CD4-positive, alpha-beta T cell treated with Interleukin-4 for 4 hours (primary cell): ENCODE measurements at regions not wholly inside any gene's neighbourhood (a gene's known extent, or its start where the extent isn't known, plus 50 kb on each side); places are given as distances from the start of the nearest gene placed in this dataset.
"Not testable (repeated sequence)": the region's sequence is repeated elsewhere in the genome, so short reads cannot be mapped to it uniquely, and the experiment has no call there.

ENCODE experiments used
- DNase-seq: peaks from one replicate; pipeline ENCODE4 v3.0.0-alpha.2; 2020

- DNase-seq = no peak
Measured at GRCh38 chr13:71382285-71382684, 484.7 kb downstream of the DACH1 start.

- no peak for DNase-seq
Measured at GRCh38 chr13:71380191-71380590, 486.8 kb downstream of the DACH1 start.

DNA sequence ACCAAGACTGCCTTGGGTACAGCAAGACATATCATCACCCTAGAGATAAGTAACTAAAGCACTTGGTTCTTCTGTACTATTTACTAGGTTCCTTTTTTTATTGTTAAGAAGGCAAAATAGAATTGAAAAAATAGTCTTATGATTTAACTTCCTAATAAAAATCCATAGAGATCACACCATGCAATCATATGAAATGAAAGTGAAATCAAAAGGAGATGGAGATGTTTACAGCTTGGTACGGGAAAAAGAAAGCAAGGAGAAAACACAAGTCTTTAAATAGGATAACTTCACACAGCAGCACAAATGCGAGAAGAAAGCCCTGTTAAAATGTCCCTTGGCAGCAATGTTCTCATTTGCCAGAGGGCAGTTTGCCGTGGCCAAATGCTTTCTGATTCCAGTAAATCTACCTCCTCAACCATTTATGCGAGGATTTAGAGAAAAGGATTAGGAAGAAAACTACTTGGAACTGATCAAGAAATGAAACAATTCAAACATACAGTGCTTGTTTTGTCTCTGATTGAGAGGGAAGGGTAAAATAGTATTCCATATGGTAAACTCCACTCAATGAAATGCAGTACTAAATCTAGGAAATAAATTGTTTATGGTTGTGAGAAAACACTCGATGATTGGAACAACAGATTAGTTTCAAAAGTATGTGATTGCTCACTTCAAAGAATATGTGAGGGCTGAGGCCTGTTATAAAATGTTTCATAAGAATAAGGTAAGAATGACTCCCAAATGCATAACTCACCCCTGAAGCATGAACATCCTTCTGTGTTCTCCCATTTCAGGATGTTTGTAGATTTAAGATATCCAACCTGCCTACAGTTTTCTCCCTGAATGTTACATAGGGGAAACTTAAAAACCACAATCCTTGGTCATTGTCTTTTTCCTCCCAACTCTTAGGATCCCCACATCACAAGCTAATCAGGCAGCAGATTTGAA, 487.8 kb downstream of the DACH1 start:
- DNase-seq = no peak

GRCh38 chr13:71374471-71375049, 492.4 kb downstream of the DACH1 start:
- DNase-seq = no peak

DNA sequence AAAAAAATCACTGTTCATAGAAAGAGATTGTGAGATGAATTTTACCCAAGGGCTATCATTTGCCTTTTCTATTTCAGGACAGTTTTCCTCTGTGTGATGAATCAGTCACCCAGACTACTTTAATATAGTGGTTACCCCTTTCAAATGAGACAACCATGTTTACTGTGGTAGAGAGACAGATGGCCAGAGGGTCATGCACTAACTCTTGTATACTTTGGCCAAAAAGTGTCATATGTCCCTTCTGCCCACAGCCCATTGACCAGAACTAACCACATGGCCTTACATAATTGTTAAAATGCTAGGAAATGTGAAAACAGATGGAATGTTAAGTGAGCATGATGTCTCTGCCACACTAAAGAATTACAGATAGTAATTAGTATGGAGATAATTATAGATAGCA, 498.7 kb downstream of the DACH1 start:
- no peak for DNase-seq

- no peak for DNase-seq
Measured at GRCh38 chr13:71360041-71360440, 507.0 kb downstream of the DACH1 start.

DNA sequence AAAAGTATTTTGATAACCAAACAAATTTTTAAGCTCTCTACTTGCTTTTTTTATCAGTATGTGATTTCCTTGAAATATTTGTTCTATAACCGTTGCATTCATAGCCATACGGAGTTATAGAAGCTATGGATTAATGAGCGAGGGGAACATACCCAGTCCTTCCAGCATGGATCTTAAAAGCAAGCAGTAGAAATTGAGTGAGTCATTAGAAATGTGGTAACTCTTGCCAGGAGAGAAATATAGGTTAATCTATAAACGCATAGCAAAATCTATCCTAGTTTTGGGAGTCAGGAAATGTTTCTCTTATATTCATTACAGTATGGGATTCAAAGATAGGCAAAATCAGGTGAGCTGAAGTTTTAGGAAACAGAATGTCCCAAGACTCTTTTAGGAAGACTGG, 507.4 kb downstream of the DACH1 start:
- DNase-seq = no peak

GRCh38 chr13:71358218-71358617, 508.8 kb downstream of the DACH1 start:
- no peak for DNase-seq

DNA sequence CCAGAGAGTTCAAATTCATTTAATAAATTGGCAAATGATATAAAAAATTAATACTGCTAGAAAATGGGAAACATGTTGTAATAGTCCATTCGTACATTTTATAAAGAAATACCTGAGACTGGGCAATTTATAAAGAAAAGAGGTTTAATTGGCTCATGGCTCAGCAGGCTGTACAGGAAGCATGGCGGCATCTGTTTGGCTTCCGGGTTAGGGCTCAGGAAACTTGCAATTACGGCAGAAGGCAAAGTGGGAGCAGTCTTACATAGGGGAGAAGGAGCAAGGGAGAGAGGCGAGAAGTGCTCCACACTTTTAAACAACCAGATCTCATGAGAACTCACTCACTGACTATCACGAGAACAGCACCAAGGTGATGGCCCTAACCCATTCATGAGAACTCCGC, 512.0 kb downstream of the DACH1 start:
- DNase-seq = no peak

- no peak for DNase-seq
Measured at GRCh38 chr13:71350886-71351285, 516.1 kb downstream of the DACH1 start.

DNA sequence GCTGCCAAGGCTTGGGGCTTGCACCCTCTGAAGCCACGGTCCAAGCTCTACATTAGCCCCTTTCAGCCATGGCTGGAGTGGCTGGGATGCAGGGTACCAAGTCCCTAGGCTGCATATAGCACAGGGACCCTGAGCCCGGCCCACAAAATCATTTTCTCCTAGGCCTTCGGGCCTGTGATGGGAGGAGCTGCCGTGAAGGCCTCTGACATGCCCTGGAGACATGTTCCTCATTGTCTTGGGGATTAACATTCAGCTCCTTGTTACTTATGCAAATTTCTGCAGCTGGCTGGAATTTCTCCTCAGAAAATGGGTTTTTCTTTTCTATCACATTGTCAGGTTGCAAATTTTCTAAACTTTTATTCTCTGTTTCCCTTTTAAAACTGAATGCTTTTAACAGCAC, 521.1 kb downstream of the DACH1 start:
- DNase-seq = not testable (repeated sequence)

DNA sequence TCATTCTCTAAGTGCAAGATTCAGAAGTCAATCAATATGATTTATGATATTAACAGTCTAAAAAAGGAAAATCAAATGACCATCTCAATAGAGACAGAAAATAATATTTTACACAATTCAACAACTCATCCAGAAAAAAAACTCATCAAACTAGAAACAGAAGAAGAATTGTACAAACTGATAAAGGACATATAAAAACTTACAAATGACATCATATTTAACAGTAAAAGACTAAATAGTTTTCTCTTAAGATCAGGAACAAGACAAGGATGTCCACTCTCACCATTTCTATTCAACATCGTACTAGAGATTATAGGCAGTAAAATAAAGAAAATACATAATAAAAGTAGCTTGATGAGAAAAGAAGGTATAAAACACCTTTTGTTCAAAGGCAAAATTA, 527.3 kb downstream of the DACH1 start:
- no peak for DNase-seq

GRCh38 chr13:71339005-71339404, 528.0 kb downstream of the DACH1 start:
- no peak for DNase-seq

DNA sequence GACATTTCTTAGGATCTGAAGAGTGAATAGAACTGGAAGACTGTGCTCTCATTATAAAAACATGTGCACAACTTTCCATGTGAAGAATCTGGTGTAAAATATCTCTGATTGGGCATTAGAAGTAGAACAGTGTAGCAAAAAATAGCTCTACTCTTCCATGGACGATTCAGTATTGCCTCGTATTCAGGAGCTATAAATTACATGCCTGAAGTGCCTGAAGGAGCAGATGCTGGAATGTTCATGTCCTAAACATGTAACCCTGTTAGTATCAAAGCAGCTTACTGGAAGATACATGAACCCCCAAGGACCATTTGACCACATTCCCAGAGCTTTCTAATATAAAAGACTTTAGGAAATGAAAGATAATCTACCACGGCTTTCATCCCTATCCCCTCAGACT, 528.9 kb downstream of the DACH1 start:
- DNase-seq = no peak

DNA sequence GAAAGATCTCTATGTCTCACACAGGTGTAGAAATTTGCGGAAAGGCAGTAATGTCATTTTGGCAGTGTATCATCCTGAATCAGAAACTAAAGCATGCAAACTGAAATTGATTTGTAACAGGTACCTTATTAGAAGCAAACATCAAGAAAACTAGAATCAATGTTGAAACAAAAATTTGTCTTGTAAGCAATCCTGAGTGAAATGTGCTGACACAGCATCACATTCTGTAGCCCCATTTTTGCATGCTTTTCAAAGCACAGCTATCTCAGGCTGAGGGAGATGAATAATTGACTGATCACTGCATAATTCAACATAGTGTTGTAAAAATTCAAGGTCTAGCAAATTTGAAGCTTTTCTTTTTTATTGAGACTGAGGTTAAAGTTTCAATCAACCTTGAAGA, 539.7 kb downstream of the DACH1 start:
- no peak for DNase-seq

DNA sequence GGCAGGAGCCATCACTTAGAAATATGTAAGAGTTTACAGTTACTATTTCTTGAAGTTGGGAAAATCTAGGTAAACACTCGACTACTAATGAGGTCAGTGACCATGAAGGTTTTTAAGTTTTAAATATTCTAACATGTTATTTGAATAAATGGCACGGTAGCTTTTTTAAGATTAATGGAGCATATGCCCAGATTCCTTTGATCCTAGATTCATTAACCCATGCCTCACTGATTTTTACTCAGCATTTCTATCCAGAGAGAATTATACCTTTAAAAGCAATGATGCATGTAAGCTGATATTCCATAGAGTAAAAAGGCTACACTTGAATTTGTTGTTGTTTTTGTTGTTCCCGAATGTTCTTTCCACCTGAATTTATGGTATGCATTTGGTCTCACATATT, 541.4 kb downstream of the DACH1 start:
- DNase-seq = no peak

DNA sequence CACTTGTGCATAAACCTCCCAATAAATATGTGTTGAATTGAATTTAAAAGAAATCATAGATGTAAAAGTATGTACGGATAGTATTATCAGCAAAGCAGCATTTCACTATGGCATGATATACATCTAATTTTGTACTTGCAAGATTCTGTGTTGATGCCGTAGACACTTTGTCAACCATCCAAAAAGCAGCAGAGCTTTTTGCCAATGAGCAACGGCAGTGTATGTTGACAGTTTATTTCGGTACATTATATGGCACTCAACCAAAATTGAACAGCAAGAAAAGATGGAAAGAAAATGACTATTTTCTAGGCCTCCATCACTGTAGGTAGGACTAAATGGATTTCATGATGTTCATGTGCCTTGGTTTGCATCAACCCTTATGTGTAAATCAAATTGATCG, 543.7 kb downstream of the DACH1 start:
- DNase-seq = no peak

DNA sequence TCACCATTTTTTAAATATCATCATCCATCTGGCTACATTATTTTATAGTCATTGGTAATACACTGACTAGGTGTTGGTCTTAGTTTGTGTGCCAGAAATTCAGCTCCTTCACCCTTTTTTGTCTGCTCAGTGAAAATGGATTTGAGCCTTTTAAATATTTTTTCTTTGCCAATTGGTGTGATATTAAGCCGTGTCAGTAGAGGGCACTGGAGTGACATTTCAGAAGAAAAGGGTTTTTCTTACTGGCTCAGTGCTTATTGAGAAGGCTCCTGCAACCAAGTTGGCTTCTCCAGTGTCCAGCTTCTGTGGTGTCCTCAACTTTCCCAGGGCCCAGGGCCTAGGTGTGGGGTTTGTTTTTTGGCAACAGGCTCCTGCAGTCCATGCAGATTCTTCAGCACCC, 546.6 kb downstream of the DACH1 start:
- no peak for DNase-seq

DNA sequence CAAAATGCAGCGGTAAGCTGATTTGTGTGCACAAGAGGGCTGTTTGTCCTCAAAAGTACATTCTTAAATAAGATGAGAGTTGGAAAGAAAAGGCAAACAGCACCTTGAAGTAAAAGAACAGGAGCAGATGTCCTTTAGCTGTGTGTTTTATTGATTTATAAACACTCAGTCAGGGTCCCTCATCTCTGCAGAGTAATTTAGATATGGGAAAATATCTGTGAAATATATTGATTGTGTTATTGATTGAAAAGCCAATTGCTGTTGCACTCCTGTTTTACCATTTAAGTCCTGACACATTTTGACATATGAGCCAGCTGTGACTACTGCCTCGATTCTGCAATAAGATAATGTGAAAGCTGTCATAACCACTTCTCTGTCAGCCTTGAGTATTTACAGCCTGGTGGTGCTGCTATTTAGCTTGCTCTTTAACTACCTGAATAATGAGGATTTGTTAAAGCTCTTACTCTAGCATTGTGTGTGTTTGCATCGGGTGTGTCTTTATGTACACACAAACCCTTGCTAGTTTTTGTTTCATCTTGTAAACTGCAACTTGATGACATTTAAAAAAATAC, 550.1 kb downstream of the DACH1 start:
- no peak for DNase-seq

DNA sequence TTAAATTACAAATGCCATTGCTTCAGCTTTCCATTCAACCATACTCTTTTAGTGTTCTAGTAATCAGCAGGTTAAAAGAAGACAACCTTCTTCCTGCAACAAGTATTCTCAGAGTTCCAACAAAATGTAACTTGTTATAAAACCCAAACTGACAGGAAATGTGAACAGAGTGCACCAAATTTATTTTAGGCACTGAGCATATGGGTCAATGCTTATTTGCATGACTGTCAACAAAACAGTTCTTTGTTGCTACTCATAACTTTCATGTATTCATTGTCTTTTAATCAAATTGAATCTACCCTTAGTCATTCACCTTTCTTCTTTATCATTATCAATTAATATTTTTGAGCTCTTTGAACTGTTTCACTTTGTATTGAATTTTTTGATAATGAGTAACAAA, 554.1 kb downstream of the DACH1 start:
- no peak for DNase-seq

- no peak for DNase-seq
Measured at GRCh38 chr13:71309905-71310304, 557.1 kb downstream of the DACH1 start.

DNA sequence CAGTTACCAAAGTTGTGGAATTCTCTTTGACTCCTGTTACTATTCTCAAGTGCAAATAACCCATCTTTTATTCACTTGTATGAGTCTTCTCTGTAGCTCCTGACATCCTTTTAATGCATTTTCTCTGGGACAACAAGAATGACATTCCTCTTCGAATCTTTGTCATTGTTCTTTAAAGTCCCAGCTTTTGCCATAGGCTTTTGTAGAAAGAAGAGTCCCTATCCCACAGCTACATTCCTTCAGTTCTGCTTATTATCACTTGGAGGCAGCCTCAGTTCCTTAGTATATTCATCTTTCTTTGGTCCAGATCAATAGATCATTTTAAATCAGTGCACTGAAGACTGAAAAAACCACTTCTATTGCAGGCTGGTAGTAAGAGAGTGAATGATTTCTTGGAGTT, 560.2 kb downstream of the DACH1 start:
- no peak for DNase-seq

- DNase-seq = no peak
Measured at GRCh38 chr13:71304861-71305260, 562.1 kb downstream of the DACH1 start.

GRCh38 chr13:71303144-71303543, 563.9 kb downstream of the DACH1 start:
- no peak for DNase-seq
